GM12878 (cell line): ENCODE measurements at regions not wholly inside any gene's neighbourhood (a gene's known extent, or its start where the extent isn't known, plus 50 kb on each side); places are given as distances from the start of the nearest gene placed in this dataset.

Experiments
- BMI1 ChIP-seq: fragments of 450-650 bp; IDR thresholded peaks from 2 replicates; pipeline ENCODE4 v1.6.1; 2016; ENCODE audit warnings: mild to moderate bottlenecking, moderate library complexity, borderline replicate concordance
- CHD2 ChIP-seq: IDR thresholded peaks from 2 replicates; pipeline ENCODE4 v1.6.1; 2011; ENCODE audit warnings: low read depth, low read length, improper control_type of control experiment, borderline replicate concordance
- CTCF ChIP-seq, 3 experiments: IDR thresholded peaks in 2 of 3; conservative IDR thresholded peaks in 1 of 3; 2 replicates each; pipeline ENCODE4 v1.5.1; 2011; ENCODE audit warnings: low read depth in 3 of 3, low read length in 3 of 3, mild to moderate bottlenecking in 3 of 3, control low read depth in 2 of 3, moderate library complexity in 2 of 3, inconsistent platforms in 1 of 3, mixed read lengths in 1 of 3; ENCODE audit not compliant: control insufficient read depth in 2 of 3, insufficient read depth in 1 of 3; ENCODE audit errors: extremely low read depth in 1 of 3
- HDAC6 ChIP-seq: fragments of 200-600 bp; sonication (generic); IDR thresholded peaks from one replicate; pipeline ENCODE4 v1.8.0; 2017; ENCODE audit warnings: antibody characterized with exemption; ENCODE audit not compliant: unreplicated experiment
- JUNB ChIP-seq: IDR thresholded peaks from 2 replicates; pipeline ENCODE4 v1.6.1; 2016; ENCODE audit warnings: antibody characterized with exemption, mild to moderate bottlenecking
- MYC ChIP-seq: IDR thresholded peaks from 2 replicates; pipeline ENCODE4 v1.6.1; 2011; ENCODE audit warnings: mild to moderate bottlenecking, low read length, moderate library complexity, inconsistent platforms; ENCODE audit not compliant: insufficient read depth, insufficient replicate concordance, insufficient read length, severe bottlenecking
- PBX3 ChIP-seq: IDR thresholded peaks from 2 replicates; pipeline ENCODE4 v1.6.1; 2011; ENCODE audit warnings: mild to moderate bottlenecking, low read depth, low read length, moderate library complexity; ENCODE audit not compliant: insufficient replicate concordance
- RUNX3 ChIP-seq: IDR thresholded peaks from 2 replicates; pipeline ENCODE4 v1.6.1; 2012; ENCODE audit warnings: low read length, inconsistent platforms
- SMC3 ChIP-seq: IDR thresholded peaks from 2 replicates; pipeline ENCODE4 v1.6.1; 2011; ENCODE audit warnings: low read length, improper control_type of control experiment, borderline replicate concordance
- TF ChIP-seq, protein P1 (sequence below): fragments of 150-350 bp; IDR thresholded peaks from 2 replicates; pipeline ENCODE4 v1.6.1; 2016; ENCODE audit warnings: low read depth, low read length

DNA sequence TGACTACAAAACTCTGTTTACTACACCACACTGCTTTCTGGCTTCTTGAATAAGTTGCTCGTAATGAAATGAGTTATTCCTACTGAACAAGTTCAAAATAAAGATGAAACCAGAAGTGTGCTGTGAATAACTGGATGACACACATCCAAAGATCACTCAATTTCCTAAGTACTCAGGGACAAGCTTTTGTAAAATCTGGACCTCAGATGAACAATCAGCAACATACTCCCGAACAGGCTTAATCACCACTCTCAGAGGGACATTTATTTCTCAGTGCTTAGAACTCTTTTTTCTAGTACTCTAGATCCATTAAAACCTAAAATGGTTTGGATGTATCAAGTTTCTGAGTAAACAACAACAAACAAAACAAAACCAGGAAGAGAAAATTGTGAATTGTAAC is 61.5 kb upstream of the EXOC1L start:
- TF ChIP-seq BMI1, result no peak
- no peak for TF ChIP-seq PBX3
- no peak for TF ChIP-seq RUNX3
- no peak for TF ChIP-seq SMC3
- TF ChIP-seq, protein P1, sequence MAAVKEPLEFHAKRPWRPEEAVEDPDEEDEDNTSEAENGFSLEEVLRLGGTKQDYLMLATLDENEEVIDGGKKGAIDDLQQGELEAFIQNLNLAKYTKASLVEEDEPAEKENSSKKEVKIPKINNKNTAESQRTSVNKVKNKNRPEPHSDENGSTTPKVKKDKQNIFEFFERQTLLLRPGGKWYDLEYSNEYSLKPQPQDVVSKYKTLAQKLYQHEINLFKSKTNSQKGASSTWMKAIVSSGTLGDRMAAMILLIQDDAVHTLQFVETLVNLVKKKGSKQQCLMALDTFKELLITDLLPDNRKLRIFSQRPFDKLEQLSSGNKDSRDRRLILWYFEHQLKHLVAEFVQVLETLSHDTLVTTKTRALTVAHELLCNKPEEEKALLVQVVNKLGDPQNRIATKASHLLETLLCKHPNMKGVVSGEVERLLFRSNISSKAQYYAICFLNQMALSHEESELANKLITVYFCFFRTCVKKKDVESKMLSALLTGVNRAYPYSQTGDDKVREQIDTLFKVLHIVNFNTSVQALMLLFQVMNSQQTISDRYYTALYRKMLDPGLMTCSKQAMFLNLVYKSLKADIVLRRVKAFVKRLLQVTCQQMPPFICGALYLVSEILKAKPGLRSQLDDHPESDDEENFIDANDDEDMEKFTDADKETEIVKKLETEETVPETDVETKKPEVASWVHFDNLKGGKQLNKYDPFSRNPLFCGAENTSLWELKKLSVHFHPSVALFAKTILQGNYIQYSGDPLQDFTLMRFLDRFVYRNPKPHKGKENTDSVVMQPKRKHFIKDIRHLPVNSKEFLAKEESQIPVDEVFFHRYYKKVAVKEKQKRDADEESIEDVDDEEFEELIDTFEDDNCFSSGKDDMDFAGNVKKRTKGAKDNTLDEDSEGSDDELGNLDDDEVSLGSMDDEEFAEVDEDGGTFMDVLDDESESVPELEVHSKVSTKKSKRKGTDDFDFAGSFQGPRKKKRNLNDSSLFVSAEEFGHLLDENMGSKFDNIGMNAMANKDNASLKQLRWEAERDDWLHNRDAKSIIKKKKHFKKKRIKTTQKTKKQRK, result no peak
- TF ChIP-seq CHD2, result no peak
- TF ChIP-seq HDAC6, result no peak
- no peak for TF ChIP-seq JUNB
- no peak for TF ChIP-seq CTCF (IDR thresholded peaks at IDR 0.05 in 2 of 3, conservative IDR thresholded peaks at IDR 0.05 in 1 of 3; ENCODE audit: control insufficient read depth in 2 of 3, extremely low read depth in 1 of 3, insufficient read depth in 1 of 3, low read depth in 3 of 3, low read length in 3 of 3)
- no peak for TF ChIP-seq MYC
